ENCODE measurements at regions not wholly inside any gene's neighbourhood (a gene's known extent, or its start where the extent isn't known, plus 50 kb on each side); places are given as distances from the start of the nearest gene placed in this dataset.

DNA sequence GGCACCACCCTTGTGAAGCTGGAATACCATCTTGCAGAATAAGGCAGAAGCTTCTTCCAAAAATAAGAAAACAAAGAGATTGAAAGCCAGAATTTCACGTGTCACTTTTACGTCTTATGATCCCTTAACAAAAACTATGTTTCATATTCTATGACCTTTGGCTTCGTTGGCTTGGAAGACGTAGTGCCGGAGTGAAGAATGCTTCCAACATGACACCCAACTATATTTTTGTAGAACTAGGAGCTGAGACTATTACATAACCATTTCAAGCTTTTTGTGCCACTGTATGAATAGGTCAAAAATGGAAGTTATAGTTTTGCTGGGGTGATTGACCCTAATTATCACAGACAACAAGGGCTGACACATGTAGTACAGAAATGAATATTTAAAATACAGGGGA is 996.2 kb downstream of the ADGRL3 start:
- TF ChIP-seq CTCF (IDR thresholded peaks at IDR 0.05 in 8 of 11, conservative IDR thresholded peaks at IDR 0.05 in 3 of 11) (no peak), POLR2A (IDR thresholded peaks at IDR 0.05) (no peak)
